ENCODE measurements at regions not wholly inside any gene's neighbourhood (a gene's known extent, or its start where the extent isn't known, plus 50 kb on each side); places are given as distances from the start of the nearest gene placed in this dataset.

DNA sequence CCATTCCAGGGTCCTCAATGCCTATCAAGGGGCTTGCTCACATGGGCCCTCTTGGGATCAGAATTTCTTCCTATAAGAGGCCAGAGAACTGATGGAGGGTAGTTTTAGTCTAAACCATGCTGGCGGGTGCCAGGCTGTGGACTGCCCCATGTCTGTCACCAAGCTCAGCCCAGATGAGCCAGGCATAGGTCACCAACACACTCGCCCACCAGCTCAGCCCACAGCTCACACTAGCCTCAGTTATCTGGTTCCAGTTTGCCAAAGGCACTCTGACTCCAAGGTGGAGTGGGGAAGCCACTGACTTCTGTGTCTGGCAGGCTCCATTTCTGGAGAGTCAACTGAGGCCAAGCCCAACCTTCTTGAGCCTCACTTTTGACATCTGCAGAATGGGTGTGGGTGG lies 50.7 kb upstream of the INSYN1 start:
- 75 to 89% methylated on average over 2 of the region's 2 CpGs for WGBS, 2 donors
- intact Hi-C loops (cut with DNase I): no loop called here
- FAIRE-seq: no peak
- H3K27ac ChIP-seq: no peak overlapping the region
- no peak overlapping the region for H3K4me3 ChIP-seq
- H3K9me3 ChIP-seq: no peaks in the 10 kb centered on the region
- no peaks in the 10 kb centered on the region for H3K27me3 ChIP-seq
- DNase-seq: no peak
- no peaks in the 10 kb centered on the region for H3K4me1 ChIP-seq
- ATAC-seq: no peak
- H3K36me3 ChIP-seq: no peaks in the 10 kb centered on the region
- TF ChIP-seq, protein P1, sequence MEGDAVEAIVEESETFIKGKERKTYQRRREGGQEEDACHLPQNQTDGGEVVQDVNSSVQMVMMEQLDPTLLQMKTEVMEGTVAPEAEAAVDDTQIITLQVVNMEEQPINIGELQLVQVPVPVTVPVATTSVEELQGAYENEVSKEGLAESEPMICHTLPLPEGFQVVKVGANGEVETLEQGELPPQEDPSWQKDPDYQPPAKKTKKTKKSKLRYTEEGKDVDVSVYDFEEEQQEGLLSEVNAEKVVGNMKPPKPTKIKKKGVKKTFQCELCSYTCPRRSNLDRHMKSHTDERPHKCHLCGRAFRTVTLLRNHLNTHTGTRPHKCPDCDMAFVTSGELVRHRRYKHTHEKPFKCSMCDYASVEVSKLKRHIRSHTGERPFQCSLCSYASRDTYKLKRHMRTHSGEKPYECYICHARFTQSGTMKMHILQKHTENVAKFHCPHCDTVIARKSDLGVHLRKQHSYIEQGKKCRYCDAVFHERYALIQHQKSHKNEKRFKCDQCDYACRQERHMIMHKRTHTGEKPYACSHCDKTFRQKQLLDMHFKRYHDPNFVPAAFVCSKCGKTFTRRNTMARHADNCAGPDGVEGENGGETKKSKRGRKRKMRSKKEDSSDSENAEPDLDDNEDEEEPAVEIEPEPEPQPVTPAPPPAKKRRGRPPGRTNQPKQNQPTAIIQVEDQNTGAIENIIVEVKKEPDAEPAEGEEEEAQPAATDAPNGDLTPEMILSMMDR (IDR thresholded peaks at IDR 0.05): no peak

DNA sequence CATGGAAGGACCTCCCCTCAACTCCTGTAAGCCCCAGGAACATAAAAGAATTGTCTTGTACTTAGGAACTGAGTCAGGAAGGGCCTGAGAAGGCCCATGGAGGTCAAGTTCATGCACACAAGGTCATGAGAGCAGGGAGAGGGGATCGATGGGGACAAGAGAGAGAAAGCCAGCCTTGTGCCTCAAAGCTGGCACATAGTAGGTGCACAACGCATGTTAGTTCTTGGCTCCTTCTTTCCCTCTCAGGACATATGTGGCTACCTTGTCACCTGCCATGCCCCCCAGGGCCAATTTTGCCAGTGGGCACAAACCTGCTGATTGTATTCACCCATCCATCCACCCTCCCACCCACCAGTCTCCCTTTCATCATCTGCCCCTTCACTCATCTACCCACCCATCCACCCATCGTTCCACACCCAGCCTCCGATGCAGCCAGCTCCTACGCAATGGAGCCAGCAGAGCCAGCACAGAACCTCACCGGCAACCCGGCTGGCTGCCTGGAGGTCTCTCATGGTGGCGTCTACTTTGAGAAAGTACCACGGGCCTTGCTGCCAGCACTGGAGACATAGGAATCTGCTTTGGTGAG lies 52.4 kb upstream of the INSYN1 start:
- TF ChIP-seq, protein P1 (IDR thresholded peaks at IDR 0.05): no peak
- Histone ChIP-seq H3K27ac (no peak overlapping the region), H3K4me3 (no peak overlapping the region), H3K4me1 (no peaks in the 10 kb centered on the region), H3K36me3 (no peaks in the 10 kb centered on the region), H3K27me3 (no peaks in the 10 kb centered on the region), H3K9me3 (no peaks in the 10 kb centered on the region)
- 75 to 82% methylated on average over 9 of the region's 9 CpGs for WGBS, 2 donors
- no peak for ATAC-seq
- FAIRE-seq: no peak
- DNase-seq: no peak
- intact Hi-C loops (cut with DNase I): no loop called here

DNA sequence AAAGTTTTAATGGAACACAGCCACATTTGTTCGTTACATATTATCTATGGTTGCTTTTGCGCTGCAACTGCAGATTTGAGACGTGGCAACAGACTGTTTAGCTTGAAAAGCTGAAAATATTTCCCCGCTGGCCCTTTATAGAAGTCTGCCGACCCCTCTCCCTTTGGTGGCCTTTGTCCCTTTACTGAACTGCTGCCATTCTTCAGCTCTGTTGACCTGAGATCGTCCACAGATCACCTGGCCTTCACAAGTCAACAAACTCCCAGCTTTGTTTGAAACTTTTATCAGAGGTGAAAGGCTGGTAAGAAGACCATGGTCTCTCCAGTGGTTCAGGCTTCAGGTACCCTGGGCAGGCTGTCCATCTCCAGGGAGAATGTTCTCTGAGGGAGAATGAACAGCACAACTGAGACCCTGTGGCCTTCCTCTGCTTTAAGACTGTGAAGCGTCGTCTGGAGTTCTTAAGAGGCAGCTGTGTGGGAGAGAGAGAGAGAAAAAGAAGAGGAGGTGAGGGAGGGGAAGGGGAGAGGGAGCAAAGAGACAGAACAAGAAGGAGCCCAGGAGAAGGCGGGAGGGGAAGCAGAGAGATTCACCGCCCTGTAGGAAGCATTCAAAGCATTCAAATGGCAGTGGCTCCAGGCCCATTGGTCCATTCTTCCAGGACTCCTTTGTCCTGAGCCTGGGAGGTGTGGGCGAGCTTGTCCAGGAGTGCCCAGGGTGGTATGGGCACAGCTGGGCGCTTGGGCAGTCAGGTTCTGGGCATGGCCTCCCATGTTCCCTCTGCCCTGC lies 53.7 kb upstream of the INSYN1 start:
- H3K9me3 ChIP-seq: no peaks in the 10 kb centered on the region
- no peaks in the 10 kb centered on the region for H3K4me1 ChIP-seq
- H3K36me3 ChIP-seq: no peaks in the 10 kb centered on the region
- 74 to 81% methylated on average over 12 of the region's 12 CpGs for WGBS, 2 donors
- intact Hi-C loops (cut with DNase I): no loop called here
- FAIRE-seq (no peak), ATAC-seq (no peak), DNase-seq (no peak)
- no peaks in the 10 kb centered on the region for H3K27me3 ChIP-seq
- no peak overlapping the region for H3K4me3 ChIP-seq
- TF ChIP-seq, protein P1 (IDR thresholded peaks at IDR 0.05): no peak
- H3K27ac ChIP-seq: no peak overlapping the region

DNA sequence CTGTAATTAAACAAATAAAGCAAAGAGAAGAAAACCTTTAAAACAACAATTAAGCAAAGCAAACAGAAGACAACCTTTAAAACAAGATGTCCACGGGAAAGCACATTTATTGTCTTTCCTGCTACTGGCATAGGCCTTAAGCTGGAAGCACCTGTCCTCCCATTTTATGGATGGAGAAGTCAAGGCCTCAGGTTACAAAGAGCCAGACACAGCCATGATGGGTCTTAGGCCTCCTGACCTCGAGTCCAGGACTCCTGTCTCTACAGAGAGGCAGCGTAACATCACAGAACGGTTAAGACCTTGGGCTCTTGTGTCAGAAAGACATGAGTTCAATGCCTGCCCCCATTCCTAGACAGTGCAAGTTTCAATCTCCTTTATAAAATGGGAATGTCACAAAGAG lies 54.7 kb upstream of the INSYN1 start:
- no peak for FAIRE-seq

More for the DNA sequence above, 54.7 kb upstream of the INSYN1 start:
- Histone ChIP-seq H3K27ac (no peak overlapping the region), H3K4me1 (no peaks in the 10 kb centered on the region), H3K9me3 (no peaks in the 10 kb centered on the region), H3K4me3 (no peak overlapping the region), H3K36me3 (no peaks in the 10 kb centered on the region), H3K27me3 (no peaks in the 10 kb centered on the region)
- TF ChIP-seq, protein P1 (IDR thresholded peaks at IDR 0.05): no peak
- intact Hi-C loops (cut with DNase I): no loop called here
- 75 to 76% methylated on average over 4 of the region's 4 CpGs for WGBS, 2 donors
- ATAC-seq: no peak
- no peak for DNase-seq
